GM21576 (cell line): ENCODE measurements at regions not wholly inside any gene's neighbourhood (a gene's known extent, or its start where the extent isn't known, plus 50 kb on each side); places are given as distances from the start of the nearest gene placed in this dataset.
"Not testable (repeated sequence)": the region's sequence is repeated elsewhere in the genome, so short reads cannot be mapped to it uniquely, and the experiment has no call there.

ENCODE experiments used
- ATAC-seq: cut with Tn5 transposase; IDR thresholded peaks from one replicate; pipeline ENCODE4 v1.9.1; 2021; ENCODE audit warnings: mild to moderate bottlenecking, moderate library complexity; ENCODE audit not compliant: unreplicated experiment

DNA sequence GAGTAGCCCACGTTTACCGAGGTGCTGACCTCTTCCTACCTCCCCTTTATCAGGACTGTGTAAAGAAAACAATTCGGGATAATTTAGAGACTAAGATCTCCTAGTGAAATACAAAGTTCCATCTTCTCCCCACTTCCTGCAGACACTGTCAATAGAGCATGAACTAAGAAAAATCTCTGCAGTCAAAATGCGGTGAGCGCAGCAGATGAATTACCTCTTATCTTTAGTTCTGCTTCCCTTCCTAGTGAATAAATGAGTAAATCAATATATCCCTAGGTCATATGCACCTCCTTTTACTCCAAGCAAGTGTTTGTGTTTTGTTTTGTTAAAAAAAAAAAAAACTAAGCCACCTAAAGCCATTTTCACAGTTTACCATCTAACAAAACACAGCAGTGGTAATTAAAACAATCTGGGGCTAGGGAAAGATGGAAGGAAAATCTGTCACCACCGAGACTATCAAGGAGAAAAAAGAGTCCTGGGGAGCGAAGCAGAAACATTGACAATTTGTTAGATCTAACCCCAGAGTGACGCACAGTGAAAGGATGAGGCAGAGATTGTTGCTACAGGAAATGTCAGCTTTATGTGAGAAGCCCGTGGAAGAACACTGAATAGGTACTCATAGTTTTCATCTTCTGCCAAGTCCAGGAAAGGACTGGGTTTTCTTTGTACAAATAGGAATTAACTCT is 159.4 kb upstream of the SPTLC3 start:
- no peak for ATAC-seq

DNA sequence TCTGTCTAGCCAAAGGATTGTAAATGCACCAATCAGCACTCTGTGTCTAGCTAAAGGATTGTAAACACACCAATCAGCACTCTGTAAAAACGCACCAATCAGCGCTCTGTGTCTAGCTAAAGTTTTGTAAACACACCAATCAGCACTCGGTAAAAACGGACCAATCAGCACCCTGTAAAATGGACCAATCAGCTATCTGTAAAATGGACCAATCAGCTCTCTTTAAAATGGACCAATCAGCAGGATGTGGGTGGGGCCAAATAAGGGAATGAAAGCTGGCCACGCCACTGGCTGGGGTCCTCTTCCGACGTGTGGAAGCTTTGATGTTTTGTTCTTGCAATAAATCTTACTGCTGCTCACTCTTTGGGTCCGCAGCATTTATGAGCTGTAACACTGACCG is 151.1 kb upstream of the SPTLC3 start:
- not testable (repeated sequence) for ATAC-seq

DNA sequence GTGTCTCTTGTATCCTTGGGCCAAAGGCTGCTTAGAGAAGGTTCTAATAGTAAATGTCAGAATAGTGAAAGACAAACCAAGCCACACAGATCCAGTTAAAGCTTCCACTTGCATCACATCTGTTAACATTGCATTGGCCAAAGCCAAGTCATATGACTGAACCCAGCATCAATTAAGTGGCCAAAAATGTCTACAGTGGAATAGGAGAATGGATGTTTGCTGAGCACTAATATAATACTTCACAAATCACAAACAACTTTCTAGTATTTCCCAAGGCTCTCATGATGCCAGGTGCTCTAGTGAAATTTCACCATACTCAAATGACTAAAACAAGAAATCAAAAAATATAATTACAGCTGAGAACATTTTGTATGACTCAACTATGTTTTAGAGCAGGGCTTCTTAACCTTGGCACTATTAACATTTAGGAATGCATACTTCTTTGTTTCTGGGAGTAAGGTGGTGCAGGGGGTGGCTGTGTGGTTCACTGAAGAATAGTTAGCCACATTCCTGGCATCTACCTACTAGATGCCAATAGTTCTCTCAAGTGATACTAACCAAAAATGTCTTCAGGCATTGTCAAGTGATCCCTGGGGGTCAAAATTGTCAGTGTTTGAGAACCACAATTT is 148.0 kb upstream of the SPTLC3 start:
- ATAC-seq: no peak

GRCh38 chr20:12869669-12870068 is 139.1 kb upstream of the SPTLC3 start:
- no peak for ATAC-seq

DNA sequence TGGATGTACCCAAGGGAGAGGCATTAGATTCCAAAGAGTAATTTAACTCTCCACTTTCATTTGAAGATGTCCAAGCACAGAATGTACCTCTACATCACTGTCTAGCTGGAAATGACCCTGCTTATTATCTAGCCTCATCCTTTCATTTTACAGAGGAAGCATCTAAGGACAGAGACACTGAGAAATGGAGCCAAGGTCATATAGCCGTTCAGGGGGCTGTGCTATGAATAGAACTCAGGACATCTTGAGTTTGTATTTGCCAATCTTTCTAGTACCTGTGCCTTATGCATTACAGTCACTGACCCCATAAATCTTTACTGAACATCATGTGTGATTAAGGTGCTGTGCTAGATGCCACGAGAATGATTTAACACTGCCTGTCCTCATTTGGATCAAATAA is 138.2 kb upstream of the SPTLC3 start:
- ATAC-seq: no peak

DNA sequence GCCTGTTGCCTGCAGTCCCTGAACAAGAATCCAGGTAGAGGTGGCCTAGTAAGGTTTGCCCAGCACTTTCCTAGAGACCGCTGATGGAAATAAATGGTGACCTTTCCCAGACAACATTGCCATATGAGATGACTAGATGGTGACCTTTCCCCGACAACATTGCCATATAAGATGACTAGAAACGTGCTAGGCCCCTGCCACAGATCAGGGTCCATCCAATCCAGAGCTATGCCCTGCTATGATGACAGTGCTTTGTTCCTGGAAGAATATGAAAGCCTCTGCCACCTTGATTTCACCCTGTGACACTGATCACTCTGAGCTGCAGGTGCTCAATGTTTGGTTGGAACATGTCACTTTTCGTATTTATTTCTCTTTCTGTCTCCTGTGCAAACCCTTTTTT is 133.8 kb upstream of the SPTLC3 start:
- ATAC-seq: no peak

DNA sequence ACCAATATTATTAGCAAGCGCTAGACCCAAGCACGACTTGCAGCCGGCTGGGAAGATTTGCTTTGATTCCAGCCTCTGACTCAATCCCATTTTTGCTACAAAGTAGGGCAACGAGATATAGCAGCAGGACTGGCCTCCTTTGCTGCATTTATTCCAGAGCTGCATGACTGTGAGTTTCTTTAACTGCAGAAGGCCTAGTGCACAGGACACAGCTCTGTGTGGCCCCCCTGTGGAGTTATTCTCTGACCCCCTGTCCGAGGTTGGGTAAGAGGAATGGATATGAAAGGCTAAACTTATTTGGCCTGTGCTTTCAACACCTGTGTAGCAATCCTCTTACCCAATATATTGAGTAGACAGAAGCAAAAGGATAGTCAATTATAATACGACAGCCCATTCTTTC is 133.3 kb upstream of the SPTLC3 start:
- no peak for ATAC-seq

GRCh38 chr20:12882832-12883506 is 125.8 kb upstream of the SPTLC3 start:
- ATAC-seq: no peak

DNA sequence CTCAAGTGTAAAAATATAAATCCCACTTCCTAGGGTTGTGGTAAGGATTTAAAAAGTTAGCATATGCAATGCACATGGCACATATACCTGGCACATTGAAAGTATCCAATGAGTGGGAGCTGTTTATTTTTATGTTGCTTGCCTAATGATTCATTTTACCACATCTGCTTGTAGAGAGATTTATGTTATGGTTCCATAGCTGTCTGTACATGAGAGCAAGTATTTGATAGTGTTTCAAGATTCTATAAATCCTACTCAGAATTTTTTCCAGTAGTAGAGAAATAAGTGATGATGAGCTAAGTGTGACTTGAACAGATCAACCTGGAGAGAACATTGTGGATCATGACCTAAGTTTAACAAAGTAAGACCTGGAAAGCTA is 125.3 kb upstream of the SPTLC3 start:
- ATAC-seq: no peak

DNA sequence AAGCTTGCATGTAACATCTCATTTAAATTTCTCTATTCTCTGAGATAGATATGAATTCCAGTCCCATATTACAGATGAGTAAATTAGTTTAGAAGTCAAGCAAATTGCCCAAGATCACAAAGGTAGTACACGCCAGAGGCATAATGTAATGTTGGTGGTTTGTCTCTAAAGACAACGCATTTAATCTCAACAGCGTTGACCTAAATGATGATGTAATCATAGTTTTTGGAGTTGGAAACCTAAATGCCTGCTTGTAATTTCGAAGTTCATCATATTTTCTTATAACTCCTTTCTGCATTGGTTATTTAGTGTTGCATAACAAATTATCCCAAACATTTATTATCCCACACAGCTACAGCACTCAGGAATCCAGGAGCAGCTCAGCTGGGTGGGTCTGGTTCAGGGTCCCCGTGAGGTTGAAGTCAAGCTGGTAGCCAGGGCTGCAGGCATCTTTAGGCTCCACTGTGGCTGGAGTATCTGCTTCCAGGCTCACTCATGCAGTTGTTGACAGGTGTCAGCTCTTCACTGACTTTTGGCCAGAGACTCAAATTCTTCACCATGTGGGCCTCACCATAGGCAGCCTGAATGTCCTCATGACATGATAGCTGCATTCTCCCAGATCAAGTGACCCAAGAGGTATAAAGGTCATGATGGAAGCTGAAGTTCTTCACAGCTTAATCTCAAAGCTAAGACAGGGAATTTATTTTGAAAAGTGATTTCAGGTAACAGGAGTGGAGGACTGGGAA is 122.0 kb upstream of the SPTLC3 start:
- no peak for ATAC-seq

GRCh38 chr20:12891643-12892042 is 117.1 kb upstream of the SPTLC3 start:
- no peak for ATAC-seq

DNA sequence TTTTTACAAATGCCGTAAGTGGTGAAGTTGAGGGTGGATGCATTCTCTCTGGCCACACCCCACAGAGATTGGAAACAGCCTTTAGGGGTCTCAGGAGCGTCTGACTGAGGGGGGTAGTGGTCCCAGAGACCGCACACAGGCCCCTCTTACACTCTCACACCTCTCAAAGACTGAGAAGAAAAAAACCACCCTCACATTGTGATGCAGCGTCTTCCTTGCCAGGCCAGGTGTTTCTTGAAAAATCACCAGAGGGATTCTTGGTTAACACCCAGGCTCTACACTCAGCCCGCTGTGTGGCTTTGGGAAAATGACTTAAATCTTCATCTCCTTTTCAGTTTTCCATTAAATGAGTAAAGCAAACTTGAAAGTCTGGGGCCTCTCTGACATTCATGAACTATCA is 115.8 kb upstream of the SPTLC3 start:
- no peak for ATAC-seq

DNA sequence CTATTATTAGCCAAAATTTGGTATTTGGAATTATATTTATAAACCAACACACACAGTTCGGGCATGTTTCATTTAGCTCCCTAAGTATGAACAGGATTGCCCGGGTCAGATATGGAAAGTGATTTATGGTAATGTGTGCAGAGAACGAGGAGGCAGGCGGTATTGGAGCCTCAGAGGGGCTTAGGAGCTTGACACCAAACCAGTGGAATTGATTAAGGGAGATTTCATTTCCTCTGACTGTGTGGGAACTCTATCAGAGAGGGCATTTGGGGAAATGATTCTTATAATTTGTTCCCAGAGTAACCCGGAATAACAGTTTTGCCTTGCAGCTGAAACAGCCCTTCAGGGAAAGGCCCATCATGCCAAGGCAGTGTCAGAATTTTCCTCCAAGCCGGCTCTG is 115.1 kb upstream of the SPTLC3 start:
- ATAC-seq: no peak

DNA sequence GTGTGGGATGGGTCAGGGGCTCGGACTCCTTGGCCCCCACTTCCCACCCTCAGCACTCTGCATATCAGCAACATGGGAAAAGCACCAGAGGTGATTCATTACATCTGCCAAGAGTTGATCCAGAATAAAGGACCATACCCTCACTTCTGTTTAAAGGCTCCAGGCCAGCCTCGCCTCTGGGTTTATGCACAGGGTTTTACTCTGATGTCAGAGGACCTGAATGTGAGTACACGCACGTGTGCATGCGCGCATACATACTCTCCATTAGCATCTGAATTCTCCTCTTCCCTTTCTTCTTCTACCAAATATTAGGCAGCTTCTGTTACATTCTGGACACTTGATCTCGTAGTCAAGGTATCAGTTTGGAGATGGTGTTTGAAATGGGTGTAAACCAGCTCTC is 114.7 kb upstream of the SPTLC3 start:
- ATAC-seq: no peak

DNA sequence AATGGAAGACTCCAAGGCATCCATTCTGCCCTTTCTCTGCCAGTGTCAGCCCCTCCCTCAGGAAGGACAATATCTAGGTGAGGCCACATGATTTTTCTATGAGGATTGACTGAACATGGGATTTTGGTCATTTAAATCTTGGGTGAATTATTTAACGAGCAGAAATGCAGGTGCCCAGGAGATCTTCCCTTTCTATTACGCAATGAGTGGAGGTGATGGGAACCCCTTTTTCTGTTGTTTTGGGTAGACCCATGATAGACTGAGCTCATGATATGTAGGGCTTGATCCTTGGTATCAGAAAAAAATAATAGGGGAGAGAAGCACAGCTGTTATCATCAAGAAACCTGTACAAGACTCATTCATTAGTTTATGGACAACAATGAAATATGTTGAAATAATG is 112.6 kb upstream of the SPTLC3 start:
- no peak for ATAC-seq

DNA sequence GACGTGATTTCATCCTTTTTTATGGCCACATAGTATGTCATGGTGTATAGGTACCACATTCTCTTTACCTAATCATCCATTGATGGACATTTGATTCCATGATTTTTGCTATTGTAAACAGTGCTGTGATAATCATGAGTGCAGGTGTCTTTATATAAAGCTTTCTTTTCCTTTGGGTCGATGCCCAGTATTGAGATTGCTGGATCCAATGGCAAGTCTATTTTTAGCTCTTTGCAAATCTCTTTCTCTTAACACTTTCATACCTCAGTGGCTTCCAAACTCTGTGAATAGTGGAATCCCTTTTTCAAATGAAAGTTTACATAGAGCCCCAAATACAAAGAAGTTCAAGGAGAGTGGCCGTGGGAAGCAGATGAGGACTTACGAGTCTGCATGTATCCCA is 105.8 kb upstream of the SPTLC3 start:
- ATAC-seq: no peak

GRCh38 chr20:12906361-12906760 is 102.4 kb upstream of the SPTLC3 start:
- ATAC-seq: no peak

GRCh38 chr20:12911372-12911771 is 97.4 kb upstream of the SPTLC3 start:
- ATAC-seq: no peak

DNA sequence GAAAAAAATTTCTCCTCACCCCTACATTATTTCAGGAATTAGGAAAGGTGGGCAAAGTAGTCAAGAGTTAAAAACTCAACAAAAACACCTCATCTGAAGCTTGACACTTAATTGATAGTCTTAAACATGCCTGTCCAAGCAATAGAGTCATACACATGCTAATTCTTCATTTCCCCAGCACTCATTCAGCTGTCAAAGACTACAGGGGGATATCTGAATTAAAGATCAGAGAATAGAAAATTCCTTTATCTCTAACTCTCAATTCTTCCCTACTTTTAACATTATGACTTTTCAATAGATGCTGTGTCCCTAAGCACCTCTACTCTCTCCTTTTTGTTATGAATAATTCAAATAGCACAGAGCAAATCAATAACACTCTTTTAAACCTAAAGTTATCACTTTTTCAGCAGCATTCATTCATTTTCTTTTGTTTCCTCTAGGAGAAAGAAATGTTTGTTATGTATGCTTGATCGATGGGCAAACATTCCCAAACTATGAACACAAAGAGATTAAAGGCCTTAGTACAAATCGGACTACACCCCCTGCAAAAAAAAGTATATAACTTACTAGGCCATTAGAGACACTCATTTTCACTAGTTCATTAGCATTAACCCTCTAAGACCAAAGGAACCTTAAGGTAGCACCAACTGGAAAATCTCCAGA is 94.9 kb upstream of the SPTLC3 start:
- ATAC-seq: no peak

DNA sequence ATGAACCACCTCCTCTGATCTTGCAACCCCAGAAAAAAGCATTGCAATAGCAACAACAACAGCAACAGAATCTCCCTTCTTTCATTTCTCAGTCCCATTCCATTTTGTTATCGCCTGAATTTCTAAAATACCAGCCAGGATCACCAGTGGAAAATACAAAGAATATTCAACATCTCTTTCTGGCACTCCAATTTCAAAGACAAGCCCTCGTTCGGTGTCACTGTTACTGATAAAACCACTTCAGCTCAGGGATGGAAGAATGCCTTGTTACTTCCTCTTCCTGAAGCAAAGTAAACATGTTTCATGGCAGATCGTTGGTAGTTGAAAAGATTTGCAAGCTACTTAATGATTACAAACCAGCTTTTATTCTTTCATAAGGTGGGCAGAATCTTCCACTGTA is 94.0 kb upstream of the SPTLC3 start:
- no peak for ATAC-seq

GRCh38 chr20:12916699-12917098 is 92.1 kb upstream of the SPTLC3 start:
- no peak for ATAC-seq
